Osteocyte (in vitro differentiated cells): ENCODE measurements at regions not wholly inside any gene's neighbourhood (a gene's known extent, or its start where the extent isn't known, plus 50 kb on each side); places are given as distances from the start of the nearest gene placed in this dataset.

ENCODE experiments used
- DNase-seq: peaks from one replicate; pipeline ENCODE4 v3.0.0; 2021; ENCODE audit warnings: mixed read lengths; ENCODE audit not compliant: unreplicated experiment; ENCODE audit errors: extremely low spot score
- H3K27ac Mint-ChIP-seq: one replicate; pipeline ENCODE4 v1.8.0; 2021; ENCODE audit warnings: mild to moderate bottlenecking, mixed read lengths; ENCODE audit not compliant: unreplicated experiment
- H3K27me3 Mint-ChIP-seq: one replicate; pipeline ENCODE4 v1.8.0; 2021; ENCODE audit warnings: mixed read lengths; ENCODE audit not compliant: unreplicated experiment
- H3K36me3 Mint-ChIP-seq: one replicate; pipeline ENCODE4 v1.8.0; 2021; ENCODE audit warnings: mixed read lengths; ENCODE audit not compliant: unreplicated experiment
- H3K4me1 Mint-ChIP-seq: one replicate; pipeline ENCODE4 v1.8.0; 2021; ENCODE audit warnings: mixed read lengths; ENCODE audit not compliant: unreplicated experiment
- H3K4me3 Mint-ChIP-seq: one replicate; pipeline ENCODE4 v1.8.0; 2021; ENCODE audit warnings: mild to moderate bottlenecking, moderate library complexity, mixed read lengths; ENCODE audit not compliant: unreplicated experiment
- H3K9me3 Mint-ChIP-seq: one replicate; pipeline ENCODE4 v1.8.0; 2021; ENCODE audit warnings: mixed read lengths; ENCODE audit not compliant: unreplicated experiment
- TF ChIP-seq, protein P1 (sequence below): fragments of 200-600 bp; sonication (generic); IDR thresholded peaks from 2 replicates; pipeline ENCODE4 v1.5.0; 2021; ENCODE audit warnings: antibody characterized with exemption, mild to moderate bottlenecking, moderate library complexity

DNA sequence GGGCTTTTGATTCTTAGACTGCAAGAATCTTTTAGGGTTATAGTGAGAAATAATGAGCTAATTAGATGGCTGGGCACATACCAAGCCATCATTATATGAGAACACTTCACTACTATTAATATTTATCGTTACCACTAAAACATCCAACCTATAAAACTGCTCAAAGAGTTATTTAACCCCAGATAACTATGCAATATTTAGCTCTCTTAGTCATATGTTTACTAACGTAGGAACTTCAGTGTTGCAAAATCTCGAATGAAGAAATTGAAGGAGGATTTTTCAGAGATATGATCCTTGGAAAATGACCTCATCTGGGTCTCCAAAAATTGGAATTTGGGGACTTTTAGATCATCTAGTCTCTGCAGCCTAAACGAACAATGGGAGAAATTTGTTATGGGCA lies 265.0 kb upstream of the RPS6KA3 start:
- H3K4me3 Mint-ChIP-seq: no peak overlapping the region
- H3K4me1 Mint-ChIP-seq: peaks cover 25% of the 10 kb centered on the region
- TF ChIP-seq, protein P1, sequence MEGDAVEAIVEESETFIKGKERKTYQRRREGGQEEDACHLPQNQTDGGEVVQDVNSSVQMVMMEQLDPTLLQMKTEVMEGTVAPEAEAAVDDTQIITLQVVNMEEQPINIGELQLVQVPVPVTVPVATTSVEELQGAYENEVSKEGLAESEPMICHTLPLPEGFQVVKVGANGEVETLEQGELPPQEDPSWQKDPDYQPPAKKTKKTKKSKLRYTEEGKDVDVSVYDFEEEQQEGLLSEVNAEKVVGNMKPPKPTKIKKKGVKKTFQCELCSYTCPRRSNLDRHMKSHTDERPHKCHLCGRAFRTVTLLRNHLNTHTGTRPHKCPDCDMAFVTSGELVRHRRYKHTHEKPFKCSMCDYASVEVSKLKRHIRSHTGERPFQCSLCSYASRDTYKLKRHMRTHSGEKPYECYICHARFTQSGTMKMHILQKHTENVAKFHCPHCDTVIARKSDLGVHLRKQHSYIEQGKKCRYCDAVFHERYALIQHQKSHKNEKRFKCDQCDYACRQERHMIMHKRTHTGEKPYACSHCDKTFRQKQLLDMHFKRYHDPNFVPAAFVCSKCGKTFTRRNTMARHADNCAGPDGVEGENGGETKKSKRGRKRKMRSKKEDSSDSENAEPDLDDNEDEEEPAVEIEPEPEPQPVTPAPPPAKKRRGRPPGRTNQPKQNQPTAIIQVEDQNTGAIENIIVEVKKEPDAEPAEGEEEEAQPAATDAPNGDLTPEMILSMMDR: no peak
- H3K27me3 Mint-ChIP-seq: peaks cover 30% of the 10 kb centered on the region
- H3K27ac Mint-ChIP-seq: no peak overlapping the region
- no peaks in the 10 kb centered on the region for H3K36me3 Mint-ChIP-seq
- DNase-seq: no peak
- H3K9me3 Mint-ChIP-seq: no peaks in the 10 kb centered on the region

DNA sequence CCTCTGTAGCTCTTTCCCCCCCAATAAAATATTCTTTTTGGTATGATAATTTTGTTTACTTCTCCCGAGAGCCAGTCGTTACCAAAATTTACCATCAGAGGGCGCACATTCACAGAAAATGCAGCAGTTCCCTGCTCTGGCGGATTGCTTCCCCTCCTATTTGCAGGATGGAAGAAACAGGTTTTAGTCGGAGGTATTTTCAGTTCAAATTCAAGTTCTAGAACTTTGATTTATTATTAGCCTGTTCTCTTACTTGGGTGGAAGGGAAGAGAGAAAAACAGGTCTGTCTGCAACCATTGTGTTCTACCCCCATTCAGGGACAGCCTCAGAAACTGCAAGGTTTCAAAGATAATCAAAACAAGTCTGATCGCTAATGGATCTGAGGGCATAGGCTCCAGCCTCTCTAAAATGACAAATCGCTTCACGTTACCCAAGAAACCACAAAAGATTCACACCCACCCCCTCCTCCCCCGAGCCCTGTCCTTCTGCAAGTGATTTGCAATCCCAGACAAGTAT lies 263.8 kb upstream of the RPS6KA3 start:
- H3K9me3 Mint-ChIP-seq: no peaks in the 10 kb centered on the region
- no peak for DNase-seq
- TF ChIP-seq, protein P1: peak; percentile 90
- peaks cover 25% of the 10 kb centered on the region for H3K4me1 Mint-ChIP-seq
- H3K36me3 Mint-ChIP-seq: no peaks in the 10 kb centered on the region
- H3K27me3 Mint-ChIP-seq: peaks cover 27% of the 10 kb centered on the region
- peak overlapping the region; percentile 55 for H3K4me3 Mint-ChIP-seq
- peak overlapping the region; percentile 43 for H3K27ac Mint-ChIP-seq

DNA sequence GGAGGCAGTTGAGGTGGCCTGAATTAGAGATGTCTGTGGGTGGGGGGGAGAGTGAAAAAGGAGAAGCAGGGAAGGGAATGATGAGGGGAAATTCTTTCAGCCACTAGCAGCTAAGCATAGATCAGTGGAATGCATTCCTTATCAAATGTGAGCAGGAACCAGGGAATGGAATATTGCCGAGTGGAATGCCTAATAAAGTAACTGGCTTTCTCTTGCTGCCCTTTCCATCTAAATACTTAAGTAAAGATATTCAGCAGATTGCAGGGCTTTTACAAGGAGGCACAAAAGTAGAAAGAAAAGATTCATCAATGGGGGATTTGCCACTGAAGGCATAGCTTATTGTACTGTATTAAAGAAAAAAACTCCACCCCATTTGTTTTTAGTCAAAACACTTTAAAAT lies 263.0 kb upstream of the RPS6KA3 start:
- Mint-ChIP-seq H3K4me1 (peaks cover 25% of the 10 kb centered on the region), H3K9me3 (no peaks in the 10 kb centered on the region), H3K27ac (no peak overlapping the region), H3K27me3 (peaks cover 21% of the 10 kb centered on the region), H3K36me3 (no peaks in the 10 kb centered on the region), H3K4me3 (no peak overlapping the region)
- TF ChIP-seq, protein P1: no peak
- DNase-seq: no peak

DNA sequence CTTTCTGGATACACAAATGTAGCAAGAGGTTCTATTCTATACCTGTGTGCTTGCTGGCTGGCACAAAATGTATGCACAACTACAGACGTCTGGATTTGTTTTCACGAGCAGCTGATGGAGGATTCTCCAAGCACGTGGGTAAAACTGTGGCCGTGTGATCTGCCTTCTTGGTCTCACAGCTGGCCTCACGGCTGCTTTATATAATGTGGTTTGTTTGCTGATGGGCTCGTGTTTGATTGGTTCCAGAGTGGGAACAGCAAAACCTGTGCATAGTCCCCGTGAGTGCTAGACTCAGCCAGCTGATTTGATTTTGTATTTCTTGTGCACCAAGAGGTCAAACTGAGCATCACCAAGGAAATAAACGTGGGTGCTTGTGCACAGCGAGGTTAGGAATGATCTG lies 262.6 kb upstream of the RPS6KA3 start:
- H3K36me3 Mint-ChIP-seq: no peaks in the 10 kb centered on the region
- no peaks in the 10 kb centered on the region for H3K9me3 Mint-ChIP-seq
- H3K27ac Mint-ChIP-seq: no peak overlapping the region
- peaks cover 25% of the 10 kb centered on the region for H3K4me1 Mint-ChIP-seq
- no peak overlapping the region for H3K4me3 Mint-ChIP-seq
- peaks cover 16% of the 10 kb centered on the region for H3K27me3 Mint-ChIP-seq
- DNase-seq: no peak
- TF ChIP-seq, protein P1: no peak

DNA sequence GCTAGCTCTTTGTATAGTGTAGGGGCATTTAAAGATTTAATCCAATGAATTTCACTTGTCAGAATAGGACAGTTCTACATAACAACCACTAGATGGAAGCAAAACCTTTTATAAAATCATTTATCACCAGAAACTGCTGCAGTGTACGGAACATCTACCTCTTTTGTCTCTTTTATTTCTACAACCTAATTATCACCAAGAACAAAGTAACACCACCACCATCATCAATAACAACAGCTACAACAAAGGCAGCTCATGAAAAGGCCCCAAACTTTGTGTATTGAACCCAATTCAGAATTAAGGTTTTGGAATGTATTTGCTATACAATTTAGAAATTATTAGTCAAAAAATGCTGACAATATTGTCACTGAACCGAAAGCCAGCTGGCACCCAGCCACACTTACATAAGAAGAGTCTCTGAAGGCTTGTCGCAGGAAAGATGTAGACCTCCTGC lies 260.9 kb upstream of the RPS6KA3 start:
- H3K27me3 Mint-ChIP-seq: peaks cover 11% of the 10 kb centered on the region
- TF ChIP-seq, protein P1: peak; percentile 70
- no peak overlapping the region for H3K27ac Mint-ChIP-seq
- no peak for DNase-seq
- H3K9me3 Mint-ChIP-seq: no peaks in the 10 kb centered on the region
- no peaks in the 10 kb centered on the region for H3K36me3 Mint-ChIP-seq
- no peak overlapping the region for H3K4me3 Mint-ChIP-seq
- H3K4me1 Mint-ChIP-seq: peaks cover 20% of the 10 kb centered on the region
